ENCODE measurements at regions not wholly inside any gene's neighbourhood (a gene's known extent, or its start where the extent isn't known, plus 50 kb on each side); places are given as distances from the start of the nearest gene placed in this dataset.

- TF ChIP-seq, protein P1, sequence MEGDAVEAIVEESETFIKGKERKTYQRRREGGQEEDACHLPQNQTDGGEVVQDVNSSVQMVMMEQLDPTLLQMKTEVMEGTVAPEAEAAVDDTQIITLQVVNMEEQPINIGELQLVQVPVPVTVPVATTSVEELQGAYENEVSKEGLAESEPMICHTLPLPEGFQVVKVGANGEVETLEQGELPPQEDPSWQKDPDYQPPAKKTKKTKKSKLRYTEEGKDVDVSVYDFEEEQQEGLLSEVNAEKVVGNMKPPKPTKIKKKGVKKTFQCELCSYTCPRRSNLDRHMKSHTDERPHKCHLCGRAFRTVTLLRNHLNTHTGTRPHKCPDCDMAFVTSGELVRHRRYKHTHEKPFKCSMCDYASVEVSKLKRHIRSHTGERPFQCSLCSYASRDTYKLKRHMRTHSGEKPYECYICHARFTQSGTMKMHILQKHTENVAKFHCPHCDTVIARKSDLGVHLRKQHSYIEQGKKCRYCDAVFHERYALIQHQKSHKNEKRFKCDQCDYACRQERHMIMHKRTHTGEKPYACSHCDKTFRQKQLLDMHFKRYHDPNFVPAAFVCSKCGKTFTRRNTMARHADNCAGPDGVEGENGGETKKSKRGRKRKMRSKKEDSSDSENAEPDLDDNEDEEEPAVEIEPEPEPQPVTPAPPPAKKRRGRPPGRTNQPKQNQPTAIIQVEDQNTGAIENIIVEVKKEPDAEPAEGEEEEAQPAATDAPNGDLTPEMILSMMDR (IDR thresholded peaks at IDR 0.05), result no peak
- TF ChIP-seq POLR2A (IDR thresholded peaks at IDR 0.05), result no peak
Measured at GRCh38 chr1:168824418-168825065, 95.5 kb upstream of the DPT start.
